Limb (tissue), 2 donors: ENCODE measurements at regions not wholly inside any gene's neighbourhood (a gene's known extent, or its start where the extent isn't known, plus 50 kb on each side); places are given as distances from the start of the nearest gene placed in this dataset.

ENCODE experiments used
- DNase-seq, 2 donors: peaks; one replicate each; pipeline ENCODE4 v3.0.0-alpha.2; 2016; ENCODE audit errors: extremely low spot score in 2 of 2

DNA sequence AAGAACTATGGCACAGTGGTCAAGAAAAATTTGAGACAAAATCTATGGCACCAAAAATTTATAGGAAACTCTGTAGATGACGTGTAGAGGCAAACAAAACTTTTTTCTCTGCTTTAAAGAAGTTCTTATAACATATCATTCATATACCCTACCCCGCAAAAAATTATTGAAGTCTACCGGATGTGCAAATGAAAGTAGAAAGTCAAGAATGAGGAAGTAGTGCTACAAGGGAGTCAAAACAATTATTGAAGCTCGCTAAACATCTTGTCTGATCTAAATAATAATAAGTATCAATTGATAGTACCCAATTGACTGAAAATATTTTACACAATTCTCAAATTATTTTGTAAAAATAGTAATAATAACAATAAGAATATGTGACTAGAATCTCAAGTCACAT lies 398.5 kb downstream of the TAF11L14 start:
- no peak for DNase-seq

GRCh38 chr5:18036531-18036930 lies 402.3 kb downstream of the TAF11L14 start:
- DNase-seq: no peak

GRCh38 chr5:18037718-18038117 lies 403.5 kb downstream of the TAF11L14 start:
- no peak for DNase-seq

DNA sequence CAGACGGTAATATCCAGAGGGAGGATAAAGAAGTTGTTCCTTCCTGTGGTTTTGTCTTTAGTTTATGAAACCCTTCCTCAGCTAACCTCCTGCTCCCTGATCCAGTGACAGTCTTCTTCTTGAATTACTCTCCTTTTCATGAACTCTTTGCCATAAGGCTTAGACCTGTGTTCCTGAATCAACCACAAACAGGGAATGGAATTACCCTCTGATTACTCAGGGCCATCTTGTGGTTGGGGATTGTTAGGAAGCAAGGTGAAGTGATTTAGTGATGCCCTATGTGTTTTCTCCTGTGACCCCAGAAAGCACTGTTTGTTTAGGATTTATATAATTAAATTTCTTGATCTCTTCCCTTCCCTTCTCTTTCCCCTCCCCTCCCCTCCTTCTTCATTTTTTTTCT lies 409.1 kb downstream of the TAF11L14 start:
- DNase-seq: no peak

GRCh38 chr5:18048449-18048848 lies 414.2 kb downstream of the TAF11L14 start:
- no peak for DNase-seq

- no peak for DNase-seq
Observed at GRCh38 chr5:18050345-18050744, 416.1 kb downstream of the TAF11L14 start.

- no peak for DNase-seq
Observed at GRCh38 chr5:18050776-18051175, 416.5 kb downstream of the TAF11L14 start.

GRCh38 chr5:18051953-18052352 lies 417.7 kb downstream of the TAF11L14 start:
- no peak for DNase-seq

GRCh38 chr5:18052569-18052968 lies 418.3 kb downstream of the TAF11L14 start:
- DNase-seq: no peak

GRCh38 chr5:18057725-18058124 lies 423.5 kb downstream of the TAF11L14 start:
- no peak for DNase-seq

- DNase-seq: no peak
Observed at GRCh38 chr5:18067615-18068014, 433.4 kb downstream of the TAF11L14 start.

DNA sequence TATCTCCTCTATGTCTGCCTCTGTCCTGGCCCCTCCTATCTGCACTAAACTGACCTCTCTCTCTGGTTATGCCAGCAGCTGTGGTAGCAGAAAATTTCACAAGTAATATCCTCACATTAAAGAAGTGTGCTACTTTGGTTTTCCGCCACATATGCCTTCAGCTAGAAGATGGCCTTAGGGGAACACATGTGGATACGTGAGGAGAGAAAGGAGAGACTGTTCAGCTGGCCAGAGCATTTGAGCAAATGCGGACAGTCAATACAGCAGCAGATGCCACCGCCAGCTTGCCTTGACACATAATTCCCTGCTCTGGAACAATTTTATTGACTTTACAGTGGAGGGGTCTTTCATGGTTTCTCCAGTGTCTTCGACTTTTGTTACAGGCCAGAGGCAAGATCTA lies 434.6 kb downstream of the TAF11L14 start:
- DNase-seq: peak; percentile 24 to 30

DNA sequence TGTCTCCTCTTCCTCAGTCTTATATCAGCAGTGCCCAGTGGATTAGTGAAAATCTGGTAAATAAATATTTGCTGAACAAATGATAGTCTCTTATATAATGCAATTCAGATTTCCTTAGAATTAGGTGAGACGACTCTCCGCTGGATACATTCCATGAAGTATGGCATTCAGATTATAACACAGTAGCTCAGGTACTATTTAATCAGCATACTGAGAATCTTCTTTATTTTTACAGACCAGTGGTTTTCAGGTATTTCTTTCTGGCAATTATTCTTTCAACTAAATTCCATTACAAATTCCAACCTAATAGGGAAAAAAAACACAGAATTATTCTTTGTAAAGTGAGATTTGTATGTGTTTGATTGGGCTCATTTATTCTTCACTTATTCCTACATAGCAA lies 435.5 kb downstream of the TAF11L14 start:
- no peak for DNase-seq

DNA sequence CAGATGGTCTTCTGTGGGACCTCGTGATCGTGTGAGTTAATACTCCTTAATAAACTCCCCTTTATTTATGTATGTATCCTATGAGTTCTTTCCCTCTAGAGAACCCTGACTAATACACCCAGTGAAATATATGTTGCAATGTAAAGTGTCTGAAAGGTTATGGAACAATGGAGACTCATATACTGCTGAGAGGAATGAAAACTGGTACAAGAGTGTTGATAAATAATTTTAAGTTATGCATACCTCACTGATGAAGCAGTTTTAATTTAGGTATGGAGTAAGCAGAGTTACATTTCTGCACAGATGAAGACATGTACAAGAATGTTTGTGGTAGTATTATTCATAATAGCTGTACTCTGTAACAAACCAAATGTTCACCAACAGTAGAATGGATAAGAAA lies 438.3 kb downstream of the TAF11L14 start:
- no peak for DNase-seq

- no peak for DNase-seq
Observed at GRCh38 chr5:18074961-18075360, 440.7 kb downstream of the TAF11L14 start.

GRCh38 chr5:18078157-18078556 lies 443.9 kb downstream of the TAF11L14 start:
- DNase-seq: peak in 1 of 2 donors; percentile 12

DNA sequence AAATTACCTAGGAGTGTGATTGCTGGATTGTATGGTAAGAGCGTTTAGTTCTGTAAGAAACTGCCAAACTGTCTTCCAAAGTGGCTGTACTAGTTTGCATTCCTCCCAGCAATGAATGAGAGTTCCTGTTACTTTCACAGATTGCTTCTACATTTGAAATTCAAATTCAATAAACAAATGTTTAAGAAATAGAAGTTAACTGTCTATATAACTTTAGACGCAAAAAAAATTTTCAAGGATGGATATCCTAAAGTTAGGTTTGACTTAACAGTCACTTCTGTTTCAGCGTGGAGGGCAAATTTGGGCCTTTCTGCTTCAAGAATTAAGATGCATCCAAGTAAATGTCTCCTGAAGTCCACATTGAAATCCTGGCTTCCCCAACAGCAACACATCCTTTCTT lies 445.6 kb downstream of the TAF11L14 start:
- no peak for DNase-seq

DNA sequence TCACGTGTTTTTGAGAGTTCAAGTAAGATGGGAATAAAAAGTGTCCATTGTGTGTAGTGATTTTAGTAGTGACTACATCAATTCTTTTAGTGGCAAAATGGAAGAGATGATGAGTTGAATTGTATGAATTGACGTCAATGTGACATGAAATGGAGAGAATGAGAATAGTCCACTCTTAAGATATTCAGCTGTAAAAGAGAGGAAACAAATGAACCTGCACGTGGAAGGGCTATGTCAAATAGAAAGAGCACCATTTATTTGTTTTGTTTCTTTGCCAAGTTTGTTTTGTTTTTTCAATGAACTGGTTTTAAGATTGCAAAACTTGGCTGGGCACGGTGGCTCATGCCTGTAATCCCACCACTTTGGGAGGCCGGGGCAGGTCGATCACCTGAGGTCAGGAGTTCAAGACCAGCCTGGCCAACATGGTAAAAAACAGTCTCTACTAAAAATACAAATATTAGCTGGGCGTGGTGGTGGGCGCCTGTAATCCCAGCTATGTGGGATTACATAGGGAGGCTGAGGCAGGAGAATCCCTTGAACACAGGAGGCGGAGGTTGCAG lies 453.8 kb downstream of the TAF11L14 start:
- no peak for DNase-seq

- DNase-seq: no peak
Observed at GRCh38 chr5:18090177-18090576, 455.9 kb downstream of the TAF11L14 start.

DNA sequence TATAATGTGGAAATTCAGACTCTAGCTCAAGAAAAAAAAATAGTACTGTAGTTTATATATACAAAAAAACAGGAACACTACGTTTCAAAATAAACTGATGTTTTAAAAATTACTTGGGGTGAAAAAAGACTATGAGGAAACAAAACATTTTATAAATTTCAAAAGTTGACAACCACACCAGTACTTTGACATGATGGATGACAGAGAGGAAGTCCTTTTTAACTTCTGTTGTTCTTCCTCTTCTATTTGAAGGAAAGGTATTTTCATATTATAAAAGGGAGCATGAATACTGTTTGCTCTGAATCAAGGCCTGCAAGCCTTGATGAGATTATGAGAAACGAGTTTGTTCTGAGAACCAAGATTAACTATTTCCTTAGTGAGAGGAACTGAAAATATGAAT lies 456.9 kb downstream of the TAF11L14 start:
- DNase-seq: no peak

GRCh38 chr5:18091758-18092157 lies 457.5 kb downstream of the TAF11L14 start:
- no peak for DNase-seq

GRCh38 chr5:18095061-18095460 lies 460.8 kb downstream of the TAF11L14 start:
- no peak for DNase-seq

DNA sequence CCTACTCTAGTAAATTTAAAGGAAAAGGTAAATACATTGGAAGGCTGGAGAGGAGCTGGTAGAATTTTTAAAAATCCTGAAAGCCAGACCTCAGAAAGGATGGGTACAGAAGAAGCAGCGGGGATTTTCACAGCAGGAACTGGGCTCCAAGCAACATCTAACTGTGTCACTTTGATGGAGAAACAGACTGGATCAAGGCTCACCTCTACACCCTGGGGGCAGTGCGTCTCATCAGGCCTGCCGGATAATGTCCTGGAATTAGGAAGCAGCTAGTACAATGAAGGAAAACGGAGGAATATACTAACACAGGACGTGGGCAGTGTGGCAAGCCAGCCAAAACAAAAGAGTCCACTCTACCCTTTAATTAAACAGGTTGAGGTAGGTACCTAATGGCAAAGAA lies 463.6 kb downstream of the TAF11L14 start:
- no peak for DNase-seq

GRCh38 chr5:18098691-18099090 lies 464.4 kb downstream of the TAF11L14 start:
- no peak for DNase-seq
